Breast epithelium (tissue), 4 donors: ENCODE measurements at regions not wholly inside any gene's neighbourhood (a gene's known extent, or its start where the extent isn't known, plus 50 kb on each side); places are given as distances from the start of the nearest gene placed in this dataset.
"Not testable (repeated sequence)": the region's sequence is repeated elsewhere in the genome, so short reads cannot be mapped to it uniquely, and the experiment has no call there.

Source experiments
- DNase-seq, 2 donors: peaks; one replicate each; pipeline ENCODE4 v3.0.0-alpha.2; 2019; ENCODE audit warnings: low spot score in 2 of 2
- H3K27ac ChIP-seq, 2 donors: fragments of 200-600 bp; sonication (generic) in 1 of 2; one replicate each; pipeline ENCODE4 v1.5.1; 2016 to 2019; ENCODE audit warnings: mild to moderate bottlenecking in 1 of 2
- H3K27me3 ChIP-seq, 2 donors: fragments of 200-600 bp; sonication (generic) in 1 of 2; one replicate each; pipeline versions ENCODE4 v1.5.1 to v1.6.0; 2017 to 2019; ENCODE audit warnings: control low read depth in 1 of 2, mild to moderate bottlenecking in 1 of 2
- H3K36me3 ChIP-seq: fragments of 200-600 bp; one replicate; pipeline ENCODE4 v1.5.1; 2019
- H3K4me1 ChIP-seq, 2 donors: fragments of 200-600 bp; sonication (generic); one replicate each; pipeline ENCODE4 v1.5.1; 2016 to 2019; ENCODE audit warnings: control low read depth in 1 of 2
- H3K4me3 ChIP-seq, 3 donors: fragments of 200-600 bp; sonication (generic); 1 replicate in 2 of 3; 2 replicates in 1 of 3; pipeline ENCODE4 v1.5.1; 2016 to 2019; ENCODE audit warnings: mild to moderate bottlenecking in 3 of 3, moderate library complexity in 2 of 3
- H3K9me3 ChIP-seq, 2 donors: fragments of 200-600 bp; sonication (generic) in 1 of 2; one replicate each; pipeline ENCODE4 v1.5.1; 2016 to 2019; ENCODE audit warnings: control low read depth in 1 of 2
- intact Hi-C: fragments of 100-400 bp; cut with DNase I; formaldehyde crosslinking; loops from one replicate; pipeline ENCODE4 v1.15.1; 2023; ENCODE audit warnings: low total_unique reads

GRCh38 chr14:19268047-19268627, 166.0 kb downstream of the POTEG start:
- intact Hi-C loops: not testable (repeated sequence)

DNA sequence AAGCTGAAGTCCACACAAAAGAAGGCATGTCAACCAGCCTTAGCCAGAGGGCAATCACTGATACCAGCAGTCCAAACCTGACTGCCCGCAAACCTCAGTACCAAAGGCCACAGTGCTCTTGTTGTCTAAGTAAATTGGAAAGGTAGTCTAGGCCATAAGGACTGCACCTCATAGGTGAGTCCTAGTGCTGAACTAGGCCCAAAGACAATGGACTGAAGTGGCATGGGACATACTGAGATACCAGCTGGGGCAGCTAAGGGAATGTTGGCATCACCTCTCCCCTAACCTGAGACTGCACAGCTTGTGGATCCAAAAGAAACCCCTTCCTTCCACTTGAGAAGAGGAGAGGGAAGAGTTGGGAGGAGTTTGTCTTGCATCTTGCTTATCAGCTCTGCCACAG, 161.9 kb downstream of the POTEG start:
- H3K4me1 ChIP-seq, DNase-seq, intact Hi-C loops, H3K4me3 ChIP-seq, H3K9me3 ChIP-seq, H3K36me3 ChIP-seq, H3K27ac ChIP-seq, H3K27me3 ChIP-seq: not testable (repeated sequence)

More at GRCh38 chr14:19268047-19268627, 166.0 kb downstream of the POTEG start:
- H3K36me3 ChIP-seq, H3K4me3 ChIP-seq, H3K4me1 ChIP-seq, DNase-seq, H3K27me3 ChIP-seq, H3K27ac ChIP-seq, H3K9me3 ChIP-seq: not testable (repeated sequence)

- intact Hi-C loops, H3K4me1 ChIP-seq, H3K36me3 ChIP-seq, H3K9me3 ChIP-seq, H3K27ac ChIP-seq, DNase-seq, H3K4me3 ChIP-seq, H3K27me3 ChIP-seq: not testable (repeated sequence)
These were observed 144.5 kb downstream of the POTEG start for GRCh38 chr14:19289669-19290068.

GRCh38 chr14:19300243-19300642, 133.9 kb downstream of the POTEG start:
- H3K27ac ChIP-seq, intact Hi-C loops: not testable (repeated sequence)

DNA sequence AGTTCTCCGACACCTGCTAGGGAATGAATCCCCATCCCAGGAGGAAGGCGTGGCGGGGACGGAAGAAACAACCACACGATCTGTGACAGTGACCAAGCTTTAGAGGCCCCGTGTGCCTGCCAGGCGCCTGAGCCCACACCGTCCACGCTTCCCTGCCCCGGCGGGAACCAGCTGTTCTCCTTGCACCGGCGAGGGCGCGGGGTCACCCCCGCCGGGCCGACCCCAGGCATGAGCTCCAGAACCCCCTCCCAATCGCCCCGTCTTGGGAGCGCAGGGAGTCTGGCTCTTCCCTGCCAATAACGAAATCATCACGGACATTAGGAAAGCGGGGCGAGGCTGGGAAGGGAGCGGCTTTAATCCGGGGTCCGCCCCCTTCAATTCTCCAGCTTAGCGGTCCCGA, 133.3 kb downstream of the POTEG start:
- H3K4me1 ChIP-seq, H3K27ac ChIP-seq, H3K27me3 ChIP-seq, DNase-seq, intact Hi-C loops, H3K4me3 ChIP-seq, H3K36me3 ChIP-seq, H3K9me3 ChIP-seq: not testable (repeated sequence)

More at GRCh38 chr14:19300243-19300642, 133.9 kb downstream of the POTEG start:
- H3K4me1 ChIP-seq, H3K36me3 ChIP-seq, H3K27me3 ChIP-seq, H3K4me3 ChIP-seq, DNase-seq, H3K9me3 ChIP-seq: not testable (repeated sequence)

GRCh38 chr14:19303844-19304243, 130.3 kb downstream of the POTEG start:
- H3K4me1 ChIP-seq, H3K27me3 ChIP-seq, DNase-seq, H3K36me3 ChIP-seq, H3K9me3 ChIP-seq, H3K27ac ChIP-seq, H3K4me3 ChIP-seq, intact Hi-C loops: not testable (repeated sequence)

- intact Hi-C loops, DNase-seq, H3K27me3 ChIP-seq, H3K4me1 ChIP-seq, H3K27ac ChIP-seq, H3K4me3 ChIP-seq, H3K36me3 ChIP-seq, H3K9me3 ChIP-seq: not testable (repeated sequence)
These were observed 129.7 kb downstream of the POTEG start for GRCh38 chr14:19304442-19304841.

DNA sequence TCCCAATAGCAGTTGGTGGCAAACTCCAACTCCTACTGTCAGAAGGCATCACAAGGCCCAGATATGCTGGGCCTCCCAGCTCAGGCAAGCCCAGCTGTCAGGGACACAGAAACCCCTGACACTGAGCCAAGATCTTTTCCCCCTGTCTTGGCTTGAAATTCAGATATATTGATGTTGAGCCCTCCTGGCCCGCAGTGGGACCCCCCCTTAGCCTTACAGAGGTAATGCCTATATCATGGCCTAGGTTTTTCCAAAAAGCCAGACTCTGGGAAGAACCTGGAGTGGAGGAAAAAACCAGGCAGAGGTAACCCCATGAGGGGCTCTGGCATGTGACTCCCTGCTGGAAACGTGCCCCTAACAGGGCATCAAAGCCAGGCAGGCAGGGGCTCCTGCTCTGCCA, 129.2 kb downstream of the POTEG start:
- H3K9me3 ChIP-seq, H3K27me3 ChIP-seq, H3K36me3 ChIP-seq, H3K27ac ChIP-seq, H3K4me3 ChIP-seq, H3K4me1 ChIP-seq, intact Hi-C loops, DNase-seq: not testable (repeated sequence)

DNA sequence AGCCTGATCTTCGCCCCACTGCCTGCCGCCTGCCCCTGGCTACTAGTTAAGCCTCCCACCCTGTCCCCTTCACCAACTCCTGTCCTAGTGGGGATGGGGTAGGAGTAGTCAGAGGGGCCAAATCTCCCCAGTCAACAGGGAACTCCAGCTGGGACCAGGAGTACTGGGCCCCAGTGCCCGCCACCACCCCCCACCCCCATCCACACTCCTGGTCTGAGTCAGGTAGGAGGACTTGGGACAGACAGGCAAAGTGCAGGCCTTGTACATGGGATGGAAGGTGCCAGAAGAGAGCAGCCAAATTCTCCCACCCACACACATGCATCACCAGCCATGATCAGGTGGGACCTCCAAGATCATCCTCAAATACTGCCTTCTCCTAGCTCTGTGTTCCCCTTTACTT, 128.4 kb downstream of the POTEG start:
- H3K4me3 ChIP-seq, intact Hi-C loops, H3K36me3 ChIP-seq, H3K27me3 ChIP-seq, H3K9me3 ChIP-seq, H3K4me1 ChIP-seq, H3K27ac ChIP-seq: not testable (repeated sequence)
- peak in 1 of 2 donors; percentile 50 for DNase-seq

- H3K4me3 ChIP-seq, DNase-seq, intact Hi-C loops: not testable (repeated sequence)
These were observed 127.7 kb downstream of the POTEG start for GRCh38 chr14:19306405-19306804.

DNA sequence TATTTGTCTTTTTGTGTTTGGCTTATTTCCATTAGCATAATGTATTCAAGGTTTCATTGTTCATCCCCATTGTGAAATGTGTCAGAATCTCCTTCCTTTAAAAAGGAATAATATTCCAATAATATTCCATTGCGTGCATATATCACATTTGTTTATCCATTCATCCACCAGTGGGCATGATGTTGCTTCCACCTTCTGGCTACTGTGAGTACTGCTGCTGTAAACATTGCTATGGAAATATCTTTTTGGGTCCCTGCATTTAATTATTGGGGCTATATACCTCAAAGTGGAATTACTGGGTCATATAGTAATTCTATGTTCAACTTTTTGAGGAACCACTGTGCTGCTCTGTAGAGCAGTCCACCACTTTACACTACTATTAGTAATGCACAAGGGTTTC, 123.1 kb downstream of the POTEG start:
- intact Hi-C loops: not testable (repeated sequence)

More at GRCh38 chr14:19306405-19306804, 127.7 kb downstream of the POTEG start:
- H3K27ac ChIP-seq, H3K27me3 ChIP-seq, H3K36me3 ChIP-seq, H3K9me3 ChIP-seq, H3K4me1 ChIP-seq: not testable (repeated sequence)

GRCh38 chr14:19330678-19331077, 103.5 kb downstream of the POTEG start:
- H3K4me1 ChIP-seq, intact Hi-C loops: not testable (repeated sequence)

More for the DNA sequence above, 123.1 kb downstream of the POTEG start:
- not testable (repeated sequence) for H3K27me3 ChIP-seq, H3K4me3 ChIP-seq, H3K27ac ChIP-seq, H3K4me1 ChIP-seq, H3K9me3 ChIP-seq, DNase-seq, H3K36me3 ChIP-seq

DNA sequence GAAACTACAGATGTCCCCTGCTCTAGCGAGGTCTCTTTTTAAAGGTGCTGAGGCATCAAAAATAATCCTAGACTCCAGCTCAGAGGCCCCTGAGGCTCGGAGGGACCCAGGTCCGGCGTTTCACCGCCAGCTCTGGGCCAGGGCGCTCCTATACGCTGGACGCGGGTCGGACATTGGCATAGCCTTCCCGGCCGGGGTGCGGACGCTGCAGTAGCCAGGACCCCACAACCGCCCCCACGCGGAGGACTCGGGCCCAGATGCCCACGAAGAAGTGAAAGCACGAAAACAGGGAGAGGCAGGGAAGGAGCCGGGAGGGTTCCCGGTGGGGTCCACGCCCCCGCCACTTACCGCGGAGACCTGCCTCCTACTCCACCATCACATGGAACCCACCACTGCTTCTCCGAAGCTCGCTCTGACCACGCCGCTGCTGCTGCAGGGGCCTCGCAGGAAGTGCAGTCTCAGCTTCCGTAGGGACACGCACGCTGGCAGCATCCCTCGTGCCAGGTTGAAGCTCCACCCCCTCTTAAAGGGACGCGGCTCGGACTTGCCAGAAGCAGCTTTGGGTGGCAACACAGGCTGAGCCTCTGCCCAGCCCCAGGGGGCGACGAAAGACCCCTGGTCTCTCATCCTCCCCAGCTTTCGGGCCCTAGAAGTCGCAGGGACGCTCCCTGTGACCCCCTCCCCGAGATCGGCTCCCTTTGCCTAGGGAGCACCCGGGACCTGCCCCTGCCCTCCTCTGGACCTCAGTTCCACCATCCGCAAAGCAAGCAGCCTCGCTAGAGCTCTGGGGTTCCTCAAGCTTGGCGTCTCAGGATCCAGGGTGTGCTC, 96.7 kb downstream of the POTEG start:
- H3K4me1 ChIP-seq, intact Hi-C loops, H3K9me3 ChIP-seq, DNase-seq, H3K36me3 ChIP-seq, H3K27me3 ChIP-seq, H3K4me3 ChIP-seq, H3K27ac ChIP-seq: not testable (repeated sequence)

More at GRCh38 chr14:19330678-19331077, 103.5 kb downstream of the POTEG start:
- not testable (repeated sequence) for H3K9me3 ChIP-seq, H3K36me3 ChIP-seq, DNase-seq, H3K27ac ChIP-seq, H3K27me3 ChIP-seq, H3K4me3 ChIP-seq

GRCh38 chr14:19338060-19338372, 96.1 kb downstream of the POTEG start:
- H3K4me3 ChIP-seq, H3K27me3 ChIP-seq, H3K36me3 ChIP-seq, H3K4me1 ChIP-seq, H3K9me3 ChIP-seq, H3K27ac ChIP-seq, intact Hi-C loops, DNase-seq: not testable (repeated sequence)
